ENCODE measurements at regions not wholly inside any gene's neighbourhood (a gene's known extent, or its start where the extent isn't known, plus 50 kb on each side); places are given as distances from the start of the nearest gene placed in this dataset.

GRCh38 chr6:14873781-14874441 is 372.0 kb upstream of the JARID2 start:
- TF ChIP-seq CTCF (conservative IDR thresholded peaks at IDR 0.05): peak; percentile 19; the same call in 2 of the 3 replicates
- Histone ChIP-seq H2BK20ac (ENCODE audit: low read depth, low read length, poor library complexity, severe bottlenecking) (no peak overlapping the region), H4K20me1 (ENCODE audit: control insufficient read depth, insufficient read depth, insufficient read length) (no peaks in the 10 kb centered on the region), H4K8ac (replicated peaks; ENCODE audit: insufficient read length, low read depth, low read length) (no peak overlapping the region), H3K79me2 (ENCODE audit: insufficient read depth, low read length) (no peaks in the 10 kb centered on the region; the same call in 1 of the 2 replicates), H3K79me1 (ENCODE audit: insufficient read depth, low read depth, low read length, poor library complexity, severe bottlenecking) (no peaks in the 10 kb centered on the region), H3K23me2 (ENCODE audit: insufficient read length, low read depth, low read length, poor library complexity, severe bottlenecking) (no peaks in the 10 kb centered on the region), H2AK5ac (ENCODE audit: insufficient read length, low read length) (no peak overlapping the region), H3K9me3 (ENCODE audit: control insufficient read depth, low read depth, low read length) (no peaks in the 10 kb centered on the region), H3K14ac (ENCODE audit: insufficient read depth, low read length) (no peak overlapping the region), H3T11ph (ENCODE audit: low read length) (no peak overlapping the region), H3K4ac (ENCODE audit: low read depth, low read length) (no peak overlapping the region), H2BK5ac (ENCODE audit: insufficient read length, low read length) (no peak overlapping the region), H2BK12ac (ENCODE audit: insufficient read length, low read depth, low read length) (no peak overlapping the region), H3K18ac (ENCODE audit: insufficient read length, low read depth, low read length) (no peak overlapping the region), H3K56ac (ENCODE audit: insufficient read length, low read depth, low read length) (no peak overlapping the region), H3K23ac (ENCODE audit: insufficient read length, low read depth, low read length) (no peak overlapping the region), H3K4me2 (ENCODE audit: insufficient read depth, insufficient read length, low read length) (no peak overlapping the region), H2BK15ac (ENCODE audit: low read depth, low read length) (no peak overlapping the region), H4K91ac (ENCODE audit: insufficient read length, low read depth, low read length) (no peak overlapping the region), H2AFZ (ENCODE audit: low read length) (no peak overlapping the region), H3K27me3 (ENCODE audit: insufficient read depth, low read length) (no peaks in the 10 kb centered on the region), H3K4me1 (ENCODE audit: insufficient read depth, low read length) (peaks cover 16% of the 10 kb centered on the region; the same call in 1 of the 2 replicates), H3K27ac (ENCODE audit: insufficient read length, low read depth, low read length) (no peak overlapping the region), H3K9ac (ENCODE audit: extremely low read depth, insufficient read length, low read length) (no peak overlapping the region), H4K5ac (ENCODE audit: insufficient read length, low read depth, low read length) (no peak overlapping the region), H2BK120ac (ENCODE audit: low read depth, low read length, poor library complexity, severe bottlenecking) (no peak overlapping the region)
- no peaks in the 10 kb centered on the region; the same call in 1 of the 2 replicates for H3K27me3 Mint-ChIP-seq (ENCODE audit: low read depth)
- H3K4me1 Mint-ChIP-seq: peaks cover 43 to 60% of the 10 kb centered on the region in 2 experiments
- no peak for DNase-seq
- H3K27ac Mint-ChIP-seq: peak overlapping the region; percentile 34 to 62 (median 49); a peak in 4 of 7 replicates
- no CpG with 5 or more reads among the region's 3 CpGs for WGBS (ENCODE audit: extremely low coverage, insufficient read length, low lambda C conversion rate)
- H3K9me3 Mint-ChIP-seq: no peaks in the 10 kb centered on the region
- H3K4me3 Mint-ChIP-seq: no peak overlapping the region
- H3K36me3 Mint-ChIP-seq (ENCODE audit: insufficient read depth in 1 of 3, low read depth in 3 of 3): no peaks in the 10 kb centered on the region; a peak in 1 of 7 replicates
